B cell (primary cell): ENCODE measurements at regions not wholly inside any gene's neighbourhood (a gene's known extent, or its start where the extent isn't known, plus 50 kb on each side); places are given as distances from the start of the nearest gene placed in this dataset.
A peak's percentile ranks its signal among the peaks of the same experiment; 100 is the strongest.

Experiments
- ATAC-seq: fragments of 200-7000 bp; cut with Tn5 transposase; one replicate; pipeline ENCODE4 v1.10.0; 2021; ENCODE audit warnings: low read depth, mild to moderate bottlenecking, moderate number of reproducible peaks, moderate library complexity
- CTCF ChIA-PET: fragments of 350-600 bp; sonication (Branson Sonifier 250); formaldehyde crosslinking; loops from one replicate; lab custom pipeline; 2021; ENCODE audit warnings: antibody characterized with exemption, inconsistent platforms; lab: Charles Lee
- POLR2A ChIA-PET: fragments of 350-600 bp; sonication (Branson Sonifier 250); formaldehyde crosslinking; loops from one replicate; lab custom pipeline; 2021; ENCODE audit warnings: antibody characterized with exemption; lab: Charles Lee
- DNase-seq: peaks from one replicate; pipeline ENCODE4 v3.0.0; 2013
- H2AFZ ChIP-seq: 2 replicates; pipeline ENCODE4 v1.6.1; 2012; ENCODE audit warnings: mild to moderate bottlenecking, low read depth, low read length; ENCODE audit not compliant: insufficient read depth, poor library complexity, severe bottlenecking
- H3K27ac ChIP-seq, 2 donors: 1 replicate in 1 of 2; 2 replicates in 1 of 2; pipeline ENCODE4 v1.5.1; 2012 to 2013; ENCODE audit warnings: low read length in 2 of 2, mild to moderate bottlenecking in 2 of 2, moderate library complexity in 1 of 2
- H3K27me3 ChIP-seq, 4 experiments: fragments of 200-600 bp in 1 of 4; sonication (generic) in 1 of 4; replicated peaks in 1 of 4; 1 replicate in 2 of 4; 2 replicates in 2 of 4; pipeline versions ENCODE4 v1.6.1 to v1.7.0; 2013 to 2016; ENCODE audit warnings: low read length in 3 of 4, mild to moderate bottlenecking in 2 of 4, mixed read lengths in 1 of 4, moderate library complexity in 1 of 4; ENCODE audit not compliant: insufficient read depth in 4 of 4, control insufficient read depth in 3 of 4; ENCODE audit errors: control extremely low read depth in 1 of 4
- H3K36me3 ChIP-seq, 2 experiments: replicated peaks in 1 of 2; 1 replicate in 1 of 2; 2 replicates in 1 of 2; pipeline versions ENCODE4 v1.6.1 to v1.7.1; 2013; ENCODE audit warnings: low read length in 1 of 2; ENCODE audit not compliant: insufficient read depth in 2 of 2, control insufficient read depth in 1 of 2; ENCODE audit errors: control extremely low read depth in 1 of 2, extremely low read depth in 1 of 2
- H3K4me1 ChIP-seq, 2 donors: fragments of 200-600 bp in 1 of 2; sonication (generic) in 1 of 2; 1 replicate in 1 of 2; 2 replicates in 1 of 2; pipeline versions ENCODE4 v1.5.1 to v1.6.1; 2013 to 2017; ENCODE audit warnings: low read length in 2 of 2; ENCODE audit not compliant: control insufficient read depth in 2 of 2, insufficient read depth in 2 of 2
- H3K4me2 ChIP-seq: replicated peaks from 2 replicates; pipeline ENCODE3; 2012; ENCODE audit warnings: mild to moderate bottlenecking, low read depth, low read length; ENCODE audit not compliant: poor library complexity, severe bottlenecking
- H3K4me3 ChIP-seq, 5 experiments: fragments of 200-600 bp in 1 of 5; sonication (generic) in 1 of 5; 1 replicate in 3 of 5; 2 replicates in 2 of 5; pipeline versions ENCODE4 v1.5.1 to v1.7.0; 2011 to 2016; ENCODE audit warnings: low read length in 4 of 5, mild to moderate bottlenecking in 4 of 5, low read depth in 2 of 5, control low read depth in 1 of 5, moderate library complexity in 1 of 5; ENCODE audit not compliant: insufficient read depth in 1 of 5; ENCODE audit errors: control extremely low read depth in 1 of 5, extremely low read depth in 1 of 5
- H3K79me2 ChIP-seq: fragments of 200-600 bp; sonication (generic); one replicate; pipeline ENCODE4 v1.6.0; 2016; ENCODE audit warnings: low read length; ENCODE audit not compliant: control insufficient read depth, insufficient read depth
- H3K9ac ChIP-seq: fragments of 200-600 bp; sonication (generic); 2 replicates; pipeline ENCODE4 v1.6.1; 2017; ENCODE audit warnings: mild to moderate bottlenecking, low read length, moderate library complexity
- H3K9me3 ChIP-seq, 3 donors: one replicate each; pipeline versions ENCODE4 v1.6.1 to v1.7.1; 2013; ENCODE audit warnings: low read length in 2 of 3; ENCODE audit not compliant: control insufficient read depth in 2 of 3, insufficient read depth in 1 of 3; ENCODE audit errors: control extremely low read depth in 1 of 3
- H4K20me1 ChIP-seq: 2 replicates; pipeline ENCODE4 v1.6.0; 2012; ENCODE audit warnings: mild to moderate bottlenecking, low read length; ENCODE audit not compliant: insufficient read depth, control insufficient read depth, poor library complexity, severe bottlenecking
- H3K27ac Mint-ChIP-seq: one replicate; pipeline ENCODE4 v1.8.0; 2021; ENCODE audit warnings: mixed read lengths
- H3K27me3 Mint-ChIP-seq: one replicate; pipeline ENCODE4 v1.8.0; 2021; ENCODE audit warnings: mixed read lengths
- H3K4me1 Mint-ChIP-seq: one replicate; pipeline ENCODE4 v1.8.0; 2021; ENCODE audit warnings: mixed read lengths
- H3K4me3 Mint-ChIP-seq: one replicate; pipeline ENCODE4 v1.8.0; 2021; ENCODE audit warnings: mixed read lengths
- H3K9me3 Mint-ChIP-seq: one replicate; pipeline ENCODE4 v1.8.0; 2022; ENCODE audit warnings: mixed read lengths; ENCODE audit not compliant: insufficient read depth
- EZH2 ChIP-seq: IDR thresholded peaks from 2 replicates; pipeline ENCODE4 v1.6.1; 2012; ENCODE audit warnings: borderline replicate concordance, low read depth, mild to moderate bottlenecking, moderate library complexity, low read length; ENCODE audit not compliant: insufficient read depth, poor library complexity, severe bottlenecking
- WGBS: methylation state at CpG from one replicate; pipeline ENCODE4 v1.1.5; 2013; ENCODE audit warnings: missing lambda C conversion rate; ENCODE audit not compliant: insufficient coverage; 5-methylcytosine and 5-hydroxymethylcytosine counted together
- intact Hi-C: fragments of 100-400 bp; cut with micrococcal nuclease; formaldehyde crosslinking; loops from one replicate; pipeline ENCODE4 v1.10.0; 2022
- TF ChIP-seq, protein P1 (sequence below): fragments of 200-600 bp; IDR thresholded peaks from one replicate; pipeline ENCODE4 v1.8.0; 2022; ENCODE audit warnings: antibody characterized with exemption, mild to moderate bottlenecking

DNA sequence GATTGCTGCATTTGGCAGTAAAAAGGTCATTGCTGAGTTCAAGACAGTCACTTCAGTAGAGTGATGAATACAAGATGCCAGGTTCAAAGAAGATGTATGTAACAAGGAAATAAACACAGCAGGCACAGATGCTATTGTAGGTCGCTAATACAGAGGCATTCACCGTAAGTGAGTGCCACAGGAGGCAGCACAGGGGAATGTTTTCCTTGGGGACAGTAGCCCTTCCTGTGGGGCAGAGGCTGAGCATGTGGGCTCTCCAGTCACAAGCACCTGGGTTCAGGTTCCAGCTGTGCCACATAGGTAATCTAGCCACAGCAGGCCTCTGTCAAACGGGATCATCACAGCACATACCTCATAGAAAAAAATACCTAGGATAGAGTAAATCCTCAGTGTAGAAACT lies 86.3 kb downstream of the RSL24D1 start:
- no peak for DNase-seq
- no peaks in the 10 kb centered on the region for H3K36me3 ChIP-seq
- H2AFZ ChIP-seq: no peak overlapping the region
- H3K4me3 Mint-ChIP-seq: no peak overlapping the region
- POLR2A ChIA-PET: no interaction called here
- H3K9ac ChIP-seq: no peak overlapping the region
- H3K27ac ChIP-seq: no peak overlapping the region
- no peak overlapping the region for H3K4me3 ChIP-seq
- CTCF ChIA-PET: no interaction called here
- no peaks in the 10 kb centered on the region for H3K9me3 ChIP-seq
- H3K4me1 ChIP-seq: no peaks in the 10 kb centered on the region
- no peak overlapping the region for H3K4me2 ChIP-seq
- no peaks in the 10 kb centered on the region for H3K79me2 ChIP-seq
- no peaks in the 10 kb centered on the region for H3K9me3 Mint-ChIP-seq
- intact Hi-C loops: no loop called here
- no peaks in the 10 kb centered on the region for H3K4me1 Mint-ChIP-seq
- WGBS: 50% methylated on average over 2 of the region's 3 CpGs
- no peak for TF ChIP-seq EZH2
- TF ChIP-seq, protein P1, sequence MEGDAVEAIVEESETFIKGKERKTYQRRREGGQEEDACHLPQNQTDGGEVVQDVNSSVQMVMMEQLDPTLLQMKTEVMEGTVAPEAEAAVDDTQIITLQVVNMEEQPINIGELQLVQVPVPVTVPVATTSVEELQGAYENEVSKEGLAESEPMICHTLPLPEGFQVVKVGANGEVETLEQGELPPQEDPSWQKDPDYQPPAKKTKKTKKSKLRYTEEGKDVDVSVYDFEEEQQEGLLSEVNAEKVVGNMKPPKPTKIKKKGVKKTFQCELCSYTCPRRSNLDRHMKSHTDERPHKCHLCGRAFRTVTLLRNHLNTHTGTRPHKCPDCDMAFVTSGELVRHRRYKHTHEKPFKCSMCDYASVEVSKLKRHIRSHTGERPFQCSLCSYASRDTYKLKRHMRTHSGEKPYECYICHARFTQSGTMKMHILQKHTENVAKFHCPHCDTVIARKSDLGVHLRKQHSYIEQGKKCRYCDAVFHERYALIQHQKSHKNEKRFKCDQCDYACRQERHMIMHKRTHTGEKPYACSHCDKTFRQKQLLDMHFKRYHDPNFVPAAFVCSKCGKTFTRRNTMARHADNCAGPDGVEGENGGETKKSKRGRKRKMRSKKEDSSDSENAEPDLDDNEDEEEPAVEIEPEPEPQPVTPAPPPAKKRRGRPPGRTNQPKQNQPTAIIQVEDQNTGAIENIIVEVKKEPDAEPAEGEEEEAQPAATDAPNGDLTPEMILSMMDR: no peak
- no peaks in the 10 kb centered on the region for H3K27me3 ChIP-seq
- no peaks in the 10 kb centered on the region for H4K20me1 ChIP-seq
- H3K27me3 Mint-ChIP-seq: peaks cover 16% of the 10 kb centered on the region
- H3K27ac Mint-ChIP-seq: no peak overlapping the region
- ATAC-seq: no peak

DNA sequence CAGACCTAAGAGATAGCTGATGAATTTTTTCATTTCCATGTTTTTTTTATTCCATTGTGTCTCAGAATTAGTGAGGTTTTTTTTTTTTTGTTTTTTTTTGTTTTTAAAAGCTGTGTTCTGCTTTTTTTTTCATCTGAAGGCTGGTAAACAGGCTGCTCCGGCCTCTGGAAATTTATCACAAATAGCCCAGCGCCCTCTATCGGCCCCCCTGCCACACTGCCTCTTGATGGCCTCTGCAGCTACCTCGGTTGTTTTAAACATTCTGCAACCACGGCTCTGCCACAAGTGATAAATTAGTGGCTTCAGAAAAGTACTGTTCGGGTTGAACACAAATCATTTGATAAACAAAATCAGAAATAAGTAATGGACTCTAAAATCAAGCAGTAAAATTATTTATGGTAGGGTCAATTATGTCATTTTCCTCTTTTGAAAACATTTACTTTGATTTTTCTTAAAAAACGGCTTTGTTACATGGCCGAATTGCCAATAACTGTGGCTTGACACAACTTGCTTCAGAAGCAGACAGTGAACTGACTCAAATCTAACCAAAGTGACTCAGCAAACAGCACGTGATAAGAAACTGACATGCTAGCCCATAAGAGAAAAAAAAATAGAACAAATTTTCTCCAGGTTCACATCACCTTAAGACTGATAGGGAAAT lies 87.8 kb downstream of the RSL24D1 start:
- WGBS: 29% methylated on average over 2 of the region's 9 CpGs
- intact Hi-C loops: no loop called here
- no peaks in the 10 kb centered on the region for H3K4me1 ChIP-seq

More for the DNA sequence above, 87.8 kb downstream of the RSL24D1 start:
- Histone ChIP-seq H3K4me3 (no peak overlapping the region), H4K20me1 (no peaks in the 10 kb centered on the region), H2AFZ (no peak overlapping the region), H3K9me3 (no peaks in the 10 kb centered on the region), H3K4me2 (no peak overlapping the region), H3K27me3 (no peaks in the 10 kb centered on the region), H3K27ac (no peak overlapping the region), H3K9ac (no peak overlapping the region), H3K36me3 (no peaks in the 10 kb centered on the region), H3K79me2 (no peaks in the 10 kb centered on the region)
- no peak for ATAC-seq
- ChIA-PET CTCF (interaction anchor here (0.7 to 2.0 kb wide), 5 partner anchors 9 to 400 kb away, joined by 3 to 4 read pairs (median 3); no protein-coding TSS in a partner anchor), POLR2A (no interaction called here)
- Mint-ChIP-seq H3K9me3 (no peaks in the 10 kb centered on the region), H3K4me1 (no peaks in the 10 kb centered on the region), H3K27me3 (peaks cover 16% of the 10 kb centered on the region), H3K27ac (no peak overlapping the region), H3K4me3 (no peak overlapping the region)
- TF ChIP-seq, protein P1: peak; percentile 64
- TF ChIP-seq EZH2: no peak
- DNase-seq: peak; percentile 26
